ENCODE measurements at regions not wholly inside any gene's neighbourhood (a gene's known extent, or its start where the extent isn't known, plus 50 kb on each side); places are given as distances from the start of the nearest gene placed in this dataset.

DNA sequence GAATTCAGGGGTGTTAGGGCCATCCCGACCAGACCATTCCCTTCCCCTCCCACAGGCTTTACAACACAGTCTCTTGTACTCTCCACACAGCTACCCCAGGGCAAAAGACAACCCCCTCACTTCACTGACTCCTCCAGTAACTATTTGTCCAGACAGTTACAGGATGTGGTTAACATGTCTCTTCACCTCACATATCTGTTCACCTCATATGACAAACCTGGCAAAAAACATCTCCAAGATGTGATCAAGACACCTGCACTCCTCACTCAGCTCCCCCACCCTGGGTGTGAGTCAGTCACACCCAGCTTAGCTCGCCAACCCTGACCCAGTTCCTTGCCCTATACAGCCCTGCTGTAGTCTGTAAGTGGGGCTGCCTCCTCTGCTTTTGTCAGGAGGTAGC, 490.5 kb upstream of the CHRM3 start:
- DNase-seq: no peak

DNA sequence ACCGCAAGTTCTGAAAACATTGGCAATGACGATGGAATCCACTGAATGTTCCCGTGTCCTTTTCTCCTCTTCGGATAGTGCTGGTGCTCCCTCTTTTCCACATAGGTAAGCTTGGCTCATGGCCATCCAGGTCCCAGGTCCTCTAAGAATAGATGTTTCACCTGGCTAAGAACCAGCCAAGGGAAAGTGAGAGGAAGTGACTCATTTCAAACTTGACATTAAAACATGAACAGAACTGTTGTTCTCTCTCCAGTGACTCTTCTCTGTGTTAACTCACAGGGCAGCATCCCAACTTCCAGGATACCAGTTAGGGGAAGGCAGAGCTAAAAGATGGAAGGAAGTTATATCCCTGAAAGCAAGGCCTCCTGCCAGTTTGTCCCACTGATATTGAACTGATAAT, 493.8 kb upstream of the CHRM3 start:
- DNase-seq: no peak

DNA sequence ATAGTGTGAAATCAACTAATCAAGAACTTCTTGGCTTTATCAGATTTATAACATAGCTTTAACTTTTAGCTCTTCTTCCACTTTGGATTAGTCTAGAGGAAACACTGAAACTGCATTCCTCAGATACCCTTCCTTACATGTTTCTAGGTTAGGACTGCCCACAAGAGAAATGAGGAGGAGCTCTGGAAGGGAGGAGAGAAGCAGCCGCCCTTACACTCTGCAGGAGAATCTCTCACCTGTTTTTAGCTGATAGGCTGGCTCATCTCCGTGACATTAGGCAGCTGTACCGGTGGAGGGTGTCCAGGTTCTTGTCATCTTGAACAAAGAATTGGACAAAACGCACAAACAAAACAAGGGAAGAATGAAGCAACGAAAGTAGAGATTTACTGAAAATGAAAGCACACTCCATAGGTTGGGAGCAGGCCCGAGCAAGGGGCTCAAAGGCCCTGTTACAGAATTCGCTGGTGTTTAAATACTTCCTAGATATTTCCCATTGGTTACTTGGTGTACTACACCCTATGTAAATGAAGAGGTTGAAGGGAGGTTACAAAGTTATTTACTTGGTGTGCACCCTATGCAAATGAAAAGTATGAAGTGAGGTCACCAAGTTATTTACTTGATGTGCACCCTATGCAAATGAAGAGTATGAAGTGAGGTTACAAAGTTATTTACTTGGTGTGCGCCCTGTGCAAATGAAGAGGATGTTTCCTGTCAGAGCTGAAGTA, 524.9 kb upstream of the CHRM3 start:
- no peak for DNase-seq

DNA sequence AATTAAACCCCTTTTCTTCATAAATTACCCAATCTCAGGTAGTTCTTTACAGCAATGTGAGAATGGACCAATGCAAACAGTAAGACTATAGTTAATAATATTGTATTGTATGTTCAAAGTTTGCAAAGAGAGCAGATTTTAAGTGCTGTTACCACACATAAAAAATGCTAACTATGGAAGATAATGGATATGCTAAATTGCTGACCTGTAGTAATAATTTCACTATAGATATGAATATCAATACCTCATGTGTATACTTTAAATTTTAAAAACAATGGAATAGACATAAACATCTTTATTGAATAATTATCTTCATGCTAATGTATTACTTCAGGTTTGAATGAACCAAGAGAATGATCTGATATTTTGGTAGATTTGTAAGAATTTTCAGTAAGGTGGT, 552.4 kb upstream of the CHRM3 start:
- no peak for DNase-seq

DNA sequence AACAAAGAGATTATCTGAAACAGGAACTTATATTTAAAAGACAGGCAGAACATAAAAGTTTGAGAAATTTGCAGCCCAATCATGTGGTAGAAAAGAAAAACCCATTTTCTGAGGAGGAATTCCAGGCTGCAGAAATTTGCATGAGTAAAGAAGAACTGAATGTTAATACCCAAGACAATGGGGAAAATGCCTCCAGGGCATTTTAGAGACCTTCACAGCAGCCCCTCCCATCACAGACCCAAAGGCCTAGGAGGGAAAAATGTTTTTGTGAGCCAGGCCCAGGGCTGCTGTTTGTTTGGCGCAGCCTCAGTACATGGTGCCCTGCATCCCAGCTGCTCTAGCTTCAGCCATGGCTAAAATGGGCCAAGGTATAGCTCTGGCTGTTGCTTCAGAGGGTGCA, 554.3 kb upstream of the CHRM3 start:
- no peak for DNase-seq

DNA sequence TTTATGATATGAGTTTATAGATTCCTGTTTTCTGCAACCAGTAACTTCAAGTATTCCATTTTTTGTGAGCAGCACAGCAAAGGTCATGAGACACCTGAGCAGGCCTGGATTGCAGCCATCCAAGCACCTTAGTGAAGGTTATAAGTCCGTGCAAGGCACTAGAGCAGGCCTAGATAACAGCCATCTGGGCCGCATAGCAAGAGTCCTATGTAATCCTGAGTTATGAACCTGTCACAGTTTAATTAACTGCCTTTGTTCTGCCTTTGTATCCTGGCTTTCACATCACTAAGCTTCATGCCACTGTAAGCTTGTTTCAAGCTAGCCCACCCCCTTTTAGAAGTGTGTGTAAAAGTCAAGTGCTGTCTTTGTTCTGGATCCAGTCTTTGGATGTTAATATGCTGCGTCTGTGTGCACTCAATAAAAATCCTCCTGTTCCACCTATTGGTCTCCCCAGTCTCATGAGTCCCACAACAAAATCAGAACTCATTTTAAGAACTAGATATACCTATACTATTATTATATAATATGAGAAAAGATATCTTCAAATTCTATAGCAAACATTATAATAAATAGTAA, 556.2 kb upstream of the CHRM3 start:
- DNase-seq: no peak

DNA sequence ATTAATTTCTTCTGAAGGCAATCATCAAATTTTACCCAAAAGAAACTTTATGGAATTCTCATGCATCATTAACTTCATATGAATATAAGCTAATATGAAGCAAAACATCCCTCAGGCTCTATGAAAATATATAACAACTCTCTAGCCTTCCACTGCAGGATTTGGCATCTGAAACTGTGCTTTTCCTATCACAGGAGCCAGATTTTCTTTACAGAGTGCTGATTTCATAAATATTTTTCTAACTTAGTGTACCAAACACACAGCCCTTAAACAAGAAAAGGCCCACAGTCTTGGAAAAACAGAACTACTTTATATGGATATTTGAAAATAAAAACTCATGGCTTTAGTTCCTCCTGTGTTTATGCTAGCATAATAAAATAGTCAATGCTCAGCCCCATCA, 559.5 kb upstream of the CHRM3 start:
- DNase-seq: no peak

DNA sequence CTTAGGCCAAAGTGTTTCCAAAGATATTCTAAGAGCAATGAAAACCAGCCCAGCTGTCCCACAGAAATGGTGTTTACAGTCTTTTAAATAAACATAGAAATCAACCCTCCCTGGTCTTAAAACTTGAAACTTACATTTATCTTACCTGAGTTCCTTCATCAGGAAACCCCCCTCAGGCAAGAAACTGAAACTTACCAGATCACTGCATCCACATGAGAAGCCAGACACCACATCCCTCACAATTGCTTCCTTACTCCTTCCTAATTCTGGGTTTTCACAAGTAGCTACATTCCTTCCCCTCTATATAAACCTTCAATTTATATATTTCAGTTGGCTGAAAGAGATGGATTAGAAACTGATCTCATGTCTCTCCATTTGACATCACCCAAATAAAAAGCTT, 563.0 kb upstream of the CHRM3 start:
- no peak for DNase-seq

DNA sequence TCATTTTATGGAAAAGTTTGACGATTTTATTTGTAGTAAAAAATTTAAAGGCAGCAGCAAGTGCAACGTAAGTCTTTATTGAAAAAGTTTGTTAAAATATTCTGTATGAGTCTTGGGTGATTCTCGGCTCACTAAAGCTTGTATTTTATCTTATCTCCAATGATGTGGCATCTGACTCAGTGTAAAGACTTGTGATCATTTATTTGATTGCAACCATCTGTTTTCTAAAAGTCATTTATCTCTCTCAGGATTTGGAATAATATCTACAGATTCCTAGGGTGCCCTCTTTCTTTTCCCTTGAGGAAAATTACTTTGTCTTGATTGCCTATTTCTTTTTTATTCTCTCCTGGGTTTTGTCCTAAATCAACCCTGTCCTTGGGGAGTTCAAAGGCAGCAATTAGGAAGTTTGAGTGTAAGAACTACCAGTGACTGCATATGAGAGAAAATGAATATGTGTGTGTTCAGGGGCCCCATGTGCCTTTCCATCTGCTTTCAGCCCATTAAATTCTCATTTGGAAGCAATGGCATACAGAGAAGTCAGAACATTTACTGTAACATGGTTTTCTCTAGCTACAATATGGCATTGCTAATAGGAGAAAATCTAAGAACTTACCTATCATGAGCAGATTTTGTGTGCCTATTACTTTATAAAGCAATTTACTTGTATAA, 575.0 kb upstream of the CHRM3 start:
- DNase-seq: no peak

DNA sequence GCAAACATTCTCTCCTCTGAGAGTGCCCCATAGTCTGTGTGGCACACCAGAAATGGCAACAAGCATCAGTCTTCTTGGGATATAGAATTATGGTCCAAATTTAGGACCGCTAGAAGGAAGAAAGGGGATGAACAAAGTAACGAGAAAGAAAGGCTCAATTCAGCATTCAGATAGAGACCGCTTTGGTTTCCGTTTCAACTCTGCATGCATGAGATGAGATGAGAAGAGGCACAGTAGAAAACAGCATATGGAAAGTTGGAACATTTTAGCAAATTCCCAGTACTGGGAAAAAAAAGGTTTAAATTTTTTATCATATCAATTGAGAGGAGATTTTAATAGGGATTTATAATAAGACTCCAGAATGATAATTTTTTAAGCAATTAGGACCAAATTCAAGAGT, 595.5 kb upstream of the CHRM3 start:
- DNase-seq: no peak

DNA sequence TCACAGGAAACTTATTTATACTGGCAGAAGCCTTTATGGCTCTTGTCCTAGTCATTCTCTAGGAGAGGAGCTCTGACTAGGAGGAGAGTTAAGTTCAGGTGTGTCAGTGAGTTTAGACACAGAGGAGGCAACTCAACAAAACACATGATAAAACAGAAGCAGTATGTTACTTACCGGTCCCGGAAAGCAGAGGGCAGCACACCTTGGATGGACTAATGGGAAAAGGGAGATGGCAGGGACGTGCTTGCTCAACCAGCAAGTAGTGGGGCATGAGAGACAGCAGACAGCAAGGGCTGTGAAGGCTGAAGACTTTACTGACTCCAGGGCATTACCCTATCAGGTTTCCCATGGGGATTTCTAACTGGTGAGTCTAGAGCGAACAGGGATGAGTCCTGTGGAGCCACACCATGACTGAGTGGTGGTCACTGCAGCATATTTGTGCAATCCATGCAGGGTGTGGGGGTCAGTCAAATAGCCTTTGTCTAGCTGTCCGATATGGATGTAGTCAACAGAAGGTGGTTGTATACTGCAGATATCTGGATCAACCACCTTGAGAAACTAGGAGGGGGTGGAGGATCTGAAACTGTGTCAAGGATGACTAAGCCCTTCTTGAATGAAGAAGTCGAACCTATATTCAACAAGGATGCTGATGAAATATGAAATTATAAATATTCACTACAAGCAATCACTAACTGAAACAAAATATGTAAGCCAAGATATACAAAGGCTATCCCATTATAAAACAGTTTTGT, 596.3 kb upstream of the CHRM3 start:
- DNase-seq: no peak

DNA sequence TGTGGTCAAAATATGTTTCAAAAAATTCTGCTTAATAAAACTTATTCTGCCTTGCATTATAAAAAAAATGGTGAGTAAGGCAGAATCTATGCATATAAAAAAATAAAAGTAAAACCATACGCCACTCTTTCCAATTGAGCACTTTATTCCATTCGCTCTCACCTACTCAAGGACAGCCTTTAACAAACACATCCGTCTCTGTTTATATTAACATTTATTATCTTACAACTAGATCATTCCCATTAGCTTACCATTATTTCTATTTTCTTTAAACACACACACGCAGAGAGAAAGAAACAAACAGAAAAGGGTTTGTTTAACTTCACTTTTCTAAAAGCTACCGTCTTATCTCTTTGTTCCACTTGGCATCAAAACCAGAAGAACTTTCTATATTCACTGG, 598.9 kb upstream of the CHRM3 start:
- DNase-seq: no peak

DNA sequence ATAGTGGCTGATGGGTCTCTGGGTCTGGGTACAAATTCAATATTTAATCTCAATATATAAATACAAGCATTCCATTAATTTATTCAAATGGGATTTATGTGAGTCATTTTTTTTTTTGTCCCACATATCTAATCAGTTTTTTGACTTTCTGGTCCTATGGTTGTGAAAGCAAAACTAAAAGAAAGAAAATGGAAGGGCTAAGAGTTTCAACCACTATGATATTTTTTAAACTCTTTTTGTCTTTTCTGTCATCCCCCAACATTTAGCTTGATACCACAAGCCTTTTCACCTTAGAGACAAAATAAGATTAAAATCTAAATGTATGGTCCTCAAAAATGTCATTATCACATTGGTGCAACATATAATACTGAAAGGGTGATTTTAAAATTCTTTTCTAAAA, 602.7 kb upstream of the CHRM3 start:
- DNase-seq: no peak

DNA sequence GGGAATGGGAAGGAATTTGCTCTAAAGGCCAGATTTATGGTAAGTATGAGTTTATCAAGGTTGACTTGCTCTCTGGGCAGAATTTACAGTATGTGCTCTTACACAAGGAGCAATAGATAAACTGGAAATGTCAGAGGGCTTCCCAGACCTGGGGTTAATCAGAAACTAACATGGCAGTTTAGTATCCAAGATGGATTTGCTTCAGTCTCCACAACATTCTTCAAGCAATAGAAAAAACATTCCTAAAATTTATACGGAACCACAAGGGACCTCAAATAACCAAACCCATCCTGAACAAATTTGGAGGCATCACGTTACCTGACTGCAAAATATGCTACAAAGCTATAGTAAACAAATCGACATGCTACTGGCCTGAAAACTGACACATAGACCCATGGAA, 606.7 kb upstream of the CHRM3 start:
- DNase-seq: no peak

DNA sequence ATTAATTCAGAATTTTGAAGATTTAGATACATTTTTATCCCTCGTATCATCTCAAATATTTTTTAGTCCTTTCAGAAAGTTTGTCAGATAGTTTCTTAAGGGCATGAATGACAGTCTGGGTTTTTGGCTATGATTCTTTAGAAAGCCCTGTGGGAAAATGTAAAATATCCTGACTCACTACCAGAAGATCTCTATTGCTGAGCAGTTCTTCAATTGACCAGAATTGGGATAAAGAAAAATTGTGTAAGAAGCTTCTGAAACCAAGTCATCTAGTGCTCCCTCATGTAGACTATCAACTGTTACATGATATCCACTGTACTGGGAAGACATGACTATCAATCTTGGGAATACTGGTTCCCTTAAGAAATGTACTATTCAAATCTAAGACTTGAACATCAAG, 608.3 kb upstream of the CHRM3 start:
- no peak for DNase-seq

DNA sequence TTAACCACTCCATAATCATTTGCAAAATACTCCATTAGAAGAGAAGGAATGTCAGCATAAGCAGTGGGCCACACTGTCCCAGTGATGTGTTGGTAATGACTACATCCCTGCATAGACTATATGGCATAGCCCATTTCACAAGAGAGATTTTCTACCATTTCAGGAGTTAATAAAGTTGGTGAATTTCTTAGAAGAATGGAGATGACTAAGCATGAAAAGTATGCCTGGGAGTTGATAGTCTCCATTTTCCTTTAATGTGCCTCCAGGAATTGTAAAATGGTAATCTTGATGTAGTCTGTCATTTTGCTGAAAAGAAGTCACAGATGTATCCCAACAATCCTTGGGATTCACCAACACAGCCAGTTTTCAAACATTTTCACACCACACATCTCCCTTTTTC, 608.8 kb upstream of the CHRM3 start:
- DNase-seq: no peak

DNA sequence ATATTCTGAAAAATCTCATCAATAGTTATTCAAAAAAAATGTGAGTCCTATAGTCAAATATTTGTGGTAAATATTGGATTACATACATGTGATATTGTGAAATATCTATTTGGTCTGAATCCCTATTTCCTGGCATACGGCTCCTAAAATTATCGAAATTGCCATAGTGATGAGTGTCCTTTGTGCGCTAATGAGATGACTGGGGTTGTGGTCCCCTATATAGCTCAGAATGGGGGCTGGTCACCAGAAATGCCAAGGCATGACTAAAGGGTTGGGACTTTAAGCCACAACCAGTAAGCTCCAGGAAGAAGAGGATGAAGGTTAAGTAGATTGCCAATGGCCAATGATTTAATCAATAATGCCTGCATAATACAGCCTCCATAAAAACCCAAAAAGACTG, 610.2 kb upstream of the CHRM3 start:
- DNase-seq: no peak

DNA sequence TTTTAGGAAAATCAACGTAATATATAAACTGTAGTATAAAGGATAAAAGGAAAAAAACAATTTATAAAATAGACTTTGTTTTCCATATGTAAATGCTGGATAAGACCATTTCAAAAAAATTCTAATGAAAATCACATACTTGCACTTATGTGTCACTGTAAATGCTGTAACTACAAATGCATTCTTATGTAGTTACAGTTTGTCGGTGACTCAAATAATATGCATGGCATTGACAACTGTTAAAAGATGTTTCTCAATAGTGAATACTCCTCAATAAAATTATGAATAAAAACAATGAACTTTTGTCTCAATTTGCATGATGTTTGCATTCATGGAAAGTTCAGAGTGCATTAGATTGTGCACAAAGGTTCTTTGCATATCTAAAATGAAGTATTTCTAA, 614.0 kb upstream of the CHRM3 start:
- no peak for DNase-seq

DNA sequence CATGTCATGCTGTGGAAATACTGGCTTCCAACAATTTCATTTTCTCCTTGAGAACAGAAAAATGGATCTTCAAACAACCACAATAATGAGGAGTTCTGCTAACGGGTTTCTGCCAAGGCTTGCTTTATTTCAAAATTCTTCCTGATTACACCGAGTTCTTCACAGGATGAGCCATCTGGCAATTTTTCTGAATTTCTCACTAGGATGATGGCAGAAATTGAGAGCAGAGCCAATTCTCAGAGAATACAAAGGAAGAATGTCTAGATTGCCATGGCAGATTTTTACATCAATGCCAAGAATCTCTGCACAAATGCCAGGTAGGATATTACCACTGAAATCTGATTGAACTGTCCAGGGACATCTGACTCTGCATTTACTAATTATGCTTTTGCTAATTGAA, 619.0 kb upstream of the CHRM3 start:
- no peak for DNase-seq

DNA sequence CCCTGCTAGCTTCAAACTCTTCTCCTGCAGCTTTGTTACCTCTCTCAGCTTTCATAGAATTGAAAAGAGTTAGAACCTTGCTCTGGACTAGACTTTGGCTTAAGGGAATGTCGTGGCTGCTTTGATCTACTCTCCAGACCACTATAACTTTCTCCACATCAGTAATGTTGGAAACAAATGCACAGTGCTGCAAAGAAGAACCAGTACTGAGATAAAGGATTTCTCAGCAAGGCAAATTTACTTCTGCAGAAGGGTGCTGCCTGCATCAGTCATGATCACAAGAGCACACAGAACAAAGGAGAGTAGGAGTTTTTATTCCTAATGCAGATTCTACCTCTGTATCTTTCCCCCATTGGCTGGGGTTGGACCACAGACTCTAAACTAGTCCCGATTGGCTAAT, 621.6 kb upstream of the CHRM3 start:
- DNase-seq: no peak

DNA sequence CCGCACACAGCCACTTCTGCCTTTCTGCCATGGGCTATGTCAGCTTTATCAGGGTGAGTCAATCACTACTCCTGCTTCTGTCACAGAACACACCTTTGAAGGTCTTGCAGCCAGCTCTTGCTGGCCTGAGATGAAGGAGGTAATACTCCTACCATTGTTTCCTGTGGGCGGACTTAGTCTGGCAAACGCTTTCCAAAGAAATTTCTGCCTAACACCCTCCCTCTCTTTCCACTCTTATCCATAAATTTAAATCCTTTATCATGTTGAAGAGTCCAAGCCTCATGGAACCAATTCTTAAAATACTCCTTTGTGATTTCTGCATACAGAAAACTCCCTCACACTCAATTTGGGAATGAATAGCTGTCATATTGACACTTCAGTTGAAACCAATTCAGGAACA, 633.1 kb upstream of the CHRM3 start:
- DNase-seq: no peak

DNA sequence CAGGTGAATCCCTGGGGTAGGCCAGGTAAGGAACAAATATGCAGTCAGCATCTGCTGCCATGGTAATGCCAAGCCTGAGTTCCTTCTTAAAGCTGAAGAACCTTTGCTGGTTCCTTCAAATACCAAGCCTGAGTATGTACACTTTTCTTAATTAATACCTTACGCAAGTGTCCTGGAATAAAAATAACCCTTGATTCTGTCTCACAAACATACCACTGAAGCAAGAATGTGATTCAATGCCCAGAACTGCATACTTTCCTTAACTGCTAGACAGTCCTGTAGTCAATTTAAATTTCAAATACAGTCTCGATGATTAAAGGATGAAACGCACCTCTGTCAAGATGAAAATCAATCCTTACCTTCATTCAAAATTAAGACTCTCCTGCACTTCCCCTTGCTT, 634.0 kb upstream of the CHRM3 start:
- DNase-seq: no peak

DNA sequence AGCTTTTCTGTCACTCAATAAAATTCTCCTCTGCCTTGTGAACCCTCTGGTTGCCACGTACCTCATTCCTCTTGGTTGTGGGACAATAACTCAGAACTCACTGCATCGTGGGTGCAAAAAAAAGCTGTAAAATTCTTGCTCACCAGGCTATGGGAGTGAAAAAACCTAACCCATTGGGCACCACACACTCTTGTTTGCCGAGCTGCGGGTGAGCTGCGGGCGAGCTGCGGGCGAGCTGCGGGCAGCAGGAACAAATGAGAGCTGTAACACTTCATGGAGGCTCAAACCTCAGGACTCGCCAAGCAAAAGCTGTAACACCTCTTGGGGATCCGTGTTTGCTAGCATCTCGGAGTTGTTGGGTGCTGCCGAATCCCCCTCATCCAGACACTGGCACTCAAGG, 641.3 kb upstream of the CHRM3 start:
- DNase-seq: no peak

DNA sequence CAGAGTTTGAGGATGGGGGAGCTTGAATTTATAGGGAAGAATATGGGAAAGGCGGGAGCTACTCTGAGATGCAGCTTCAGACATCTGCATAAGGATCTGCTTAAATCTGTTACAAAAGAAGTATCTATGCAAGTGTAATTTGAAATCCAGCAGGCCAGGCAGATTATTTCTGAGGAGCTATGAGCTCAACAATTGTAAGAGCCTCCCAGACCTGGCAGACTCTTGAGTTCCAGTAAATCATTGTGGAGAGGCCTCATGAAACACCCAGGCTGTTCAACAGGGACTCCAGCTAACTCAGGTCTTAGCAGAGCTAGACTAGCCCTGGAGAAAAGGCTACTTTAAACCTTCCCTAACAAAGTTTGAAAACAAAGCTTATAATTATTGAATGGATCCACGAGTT, 647.5 kb upstream of the CHRM3 start:
- no peak for DNase-seq
